ENCODE measurements at regions not wholly inside any gene's neighbourhood (a gene's known extent, or its start where the extent isn't known, plus 50 kb on each side); places are given as distances from the start of the nearest gene placed in this dataset.

- no peak overlapping the region for H3K27ac ChIP-seq
- H3K27me3 ChIP-seq (ENCODE audit: insufficient read depth, low read depth): no peaks in the 10 kb centered on the region
- no peak for TF ChIP-seq CTCF (conservative IDR thresholded peaks at IDR 0.05; ENCODE audit: low read depth, low read length)
Measured at GRCh38 chrX:125170459-125170858, 149.2 kb upstream of the TEX13C start.

DNA sequence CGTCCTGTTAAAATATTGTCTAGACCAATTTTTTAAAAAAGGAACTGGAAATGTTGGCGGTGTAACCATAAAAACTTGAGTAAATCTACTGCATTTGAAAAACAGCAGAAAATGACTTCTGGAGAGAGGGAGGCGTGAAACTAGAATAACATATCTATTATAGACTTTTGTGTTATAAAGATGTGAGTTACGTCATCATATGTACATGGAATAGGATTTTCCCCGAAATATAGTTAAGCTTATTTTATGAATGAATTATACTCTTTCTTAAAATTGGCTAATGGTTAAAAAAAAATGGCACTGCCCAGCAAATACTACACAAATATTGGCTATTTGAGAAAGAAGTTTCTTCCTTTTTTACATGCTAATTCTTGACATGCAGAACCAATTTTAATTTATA lies 147.1 kb upstream of the TEX13C start:
- TF ChIP-seq CTCF (conservative IDR thresholded peaks at IDR 0.05; ENCODE audit: low read depth, low read length): no peak
- Histone ChIP-seq H3K4me3 (IDR thresholded peaks at IDR 0.05; ENCODE audit: insufficient read depth, low read depth, low read length) (no peak overlapping the region), H3K79me2 (ENCODE audit: insufficient read depth, low read depth) (no peaks in the 10 kb centered on the region), H4K20me1 (ENCODE audit: insufficient read depth) (no peaks in the 10 kb centered on the region), H2AFZ (ENCODE audit: low read depth) (no peak overlapping the region), H3K4me1 (ENCODE audit: low read depth, poor library complexity, severe bottlenecking) (no peaks in the 10 kb centered on the region), H3K9ac (no peak overlapping the region), H3K36me3 (ENCODE audit: insufficient read depth) (no peaks in the 10 kb centered on the region), H3K27ac (no peak overlapping the region), H3K4me2 (no peak overlapping the region), H3K27me3 (ENCODE audit: insufficient read depth, low read depth) (no peaks in the 10 kb centered on the region)

More at GRCh38 chrX:125170459-125170858, 149.2 kb upstream of the TEX13C start:
- no peak overlapping the region for H3K4me3 ChIP-seq (IDR thresholded peaks at IDR 0.05; ENCODE audit: insufficient read depth, low read depth, low read length)
- H2AFZ ChIP-seq (ENCODE audit: low read depth): no peak overlapping the region
- H3K36me3 ChIP-seq (ENCODE audit: insufficient read depth): no peaks in the 10 kb centered on the region
- no peaks in the 10 kb centered on the region for H3K4me1 ChIP-seq (ENCODE audit: low read depth, poor library complexity, severe bottlenecking)
- no peaks in the 10 kb centered on the region for H3K79me2 ChIP-seq (ENCODE audit: insufficient read depth, low read depth)
- no peak overlapping the region for H3K9ac ChIP-seq
- H3K4me2 ChIP-seq: no peak overlapping the region
- H4K20me1 ChIP-seq (ENCODE audit: insufficient read depth): no peaks in the 10 kb centered on the region

- Histone ChIP-seq H4K20me1 (ENCODE audit: insufficient read depth) (no peaks in the 10 kb centered on the region), H3K79me2 (ENCODE audit: insufficient read depth, low read depth) (no peaks in the 10 kb centered on the region), H3K4me2 (no peak overlapping the region), H3K4me3 (IDR thresholded peaks at IDR 0.05; ENCODE audit: insufficient read depth, low read depth, low read length) (no peak overlapping the region), H3K36me3 (ENCODE audit: insufficient read depth) (no peaks in the 10 kb centered on the region), H2AFZ (ENCODE audit: low read depth) (no peak overlapping the region), H3K27me3 (ENCODE audit: insufficient read depth, low read depth) (no peaks in the 10 kb centered on the region), H3K9ac (no peak overlapping the region), H3K27ac (no peak overlapping the region), H3K4me1 (ENCODE audit: low read depth, poor library complexity, severe bottlenecking) (no peaks in the 10 kb centered on the region)
- TF ChIP-seq CTCF (conservative IDR thresholded peaks at IDR 0.05; ENCODE audit: low read depth, low read length): no peak
Measured at GRCh38 chrX:125175991-125176584, 143.6 kb upstream of the TEX13C start.

- H3K9ac ChIP-seq: no peak overlapping the region
- H3K27ac ChIP-seq: no peak overlapping the region
- no peak overlapping the region for H3K4me3 ChIP-seq (IDR thresholded peaks at IDR 0.05; ENCODE audit: insufficient read depth, low read depth, low read length)
- H2AFZ ChIP-seq (ENCODE audit: low read depth): no peak overlapping the region
- TF ChIP-seq CTCF (conservative IDR thresholded peaks at IDR 0.05; ENCODE audit: low read depth, low read length): no peak
- no peaks in the 10 kb centered on the region for H4K20me1 ChIP-seq (ENCODE audit: insufficient read depth)
- H3K27me3 ChIP-seq (ENCODE audit: insufficient read depth, low read depth): no peaks in the 10 kb centered on the region
- H3K4me1 ChIP-seq (ENCODE audit: low read depth, poor library complexity, severe bottlenecking): no peaks in the 10 kb centered on the region
- no peak overlapping the region for H3K4me2 ChIP-seq
- no peaks in the 10 kb centered on the region for H3K36me3 ChIP-seq (ENCODE audit: insufficient read depth)
- no peaks in the 10 kb centered on the region for H3K79me2 ChIP-seq (ENCODE audit: insufficient read depth, low read depth)
Measured at GRCh38 chrX:125193921-125194320, 125.8 kb upstream of the TEX13C start.

Measured in KMS-11 (cell line).